HG03039 (cell line): ENCODE measurements at regions not wholly inside any gene's neighbourhood (a gene's known extent, or its start where the extent isn't known, plus 50 kb on each side); places are given as distances from the start of the nearest gene placed in this dataset.

Source experiments
- ATAC-seq: cut with Tn5 transposase; IDR thresholded peaks from one replicate; pipeline ENCODE4 v1.9.1; 2021; ENCODE audit warnings: mild to moderate bottlenecking, moderate library complexity; ENCODE audit not compliant: unreplicated experiment

DNA sequence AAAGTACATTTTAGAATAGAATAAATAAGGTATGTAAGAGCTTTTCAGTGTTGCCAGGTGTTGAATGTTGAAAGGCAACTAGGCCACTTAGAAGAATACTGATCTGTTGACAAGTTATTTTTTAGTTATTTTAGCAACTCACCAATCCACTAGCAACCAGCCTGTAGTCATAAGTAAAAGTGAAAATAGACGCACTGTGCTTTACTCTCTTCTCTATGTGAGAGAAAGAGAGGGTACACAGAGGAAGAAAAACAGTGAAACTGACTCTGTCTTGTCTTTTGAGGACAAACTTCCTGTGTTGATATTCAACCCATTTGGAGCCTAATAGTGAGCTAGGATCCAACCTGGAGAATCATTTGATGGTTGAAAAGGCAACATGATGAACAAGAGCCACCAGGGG, 327.1 kb upstream of the GOLIM4 start:
- no peak for ATAC-seq

DNA sequence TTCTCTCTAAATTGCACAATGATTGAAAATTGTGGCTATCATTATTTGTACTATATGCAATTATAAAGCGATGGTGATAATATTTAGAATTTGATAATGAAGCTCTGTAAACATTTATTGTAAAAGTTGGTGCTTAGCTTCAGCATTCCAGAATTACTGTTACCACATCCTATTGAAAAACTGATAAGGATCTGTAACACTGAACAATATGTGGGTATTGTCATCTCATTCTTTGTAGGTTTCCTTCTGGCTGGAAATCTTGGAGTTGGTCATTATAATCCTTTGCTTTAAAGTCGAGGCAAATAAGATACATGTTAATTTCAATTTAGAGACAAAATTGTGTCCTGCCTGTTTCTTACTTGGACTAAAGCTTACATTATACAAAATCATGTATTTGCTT, 323.4 kb upstream of the GOLIM4 start:
- no peak for ATAC-seq

DNA sequence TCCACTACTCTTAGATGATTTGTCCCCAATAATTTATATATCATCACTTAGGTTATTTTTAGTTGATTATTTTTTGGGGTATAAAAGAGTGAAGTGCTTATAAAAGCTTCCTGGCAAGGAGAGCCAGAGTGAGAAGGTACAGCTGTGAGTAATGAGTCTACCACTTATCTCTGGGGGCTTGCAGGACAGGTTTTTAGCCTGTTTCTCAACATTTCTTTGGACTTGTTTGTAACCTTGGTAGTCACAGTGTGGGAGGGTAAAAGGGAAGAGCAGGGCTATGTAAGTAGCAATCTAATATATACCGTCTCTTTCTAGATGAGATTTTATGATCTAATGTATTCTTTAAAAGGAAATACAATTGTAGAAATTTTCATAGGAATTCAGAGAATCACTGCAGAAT, 321.3 kb upstream of the GOLIM4 start:
- ATAC-seq, result no peak

DNA sequence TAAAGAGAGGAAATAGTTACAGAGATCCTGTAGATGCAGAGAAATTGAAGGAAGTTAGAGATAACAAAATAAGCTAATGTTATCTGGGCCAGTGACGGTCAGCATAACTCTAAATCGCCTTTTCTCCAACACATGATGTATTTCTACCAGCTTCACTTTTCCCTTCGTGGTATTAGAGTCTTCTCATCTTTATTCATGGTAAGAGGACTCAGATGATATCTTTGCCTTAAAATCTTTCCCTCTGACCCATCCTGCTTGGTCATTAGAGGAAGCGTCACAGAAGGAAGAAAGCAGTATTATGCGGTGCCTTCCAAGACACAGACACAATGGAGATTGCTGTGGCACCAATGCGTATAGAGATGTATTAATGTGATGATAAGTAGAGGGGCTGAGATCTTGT, 320.7 kb upstream of the GOLIM4 start:
- ATAC-seq, result no peak

GRCh38 chr3:168414149-168414548, 318.4 kb upstream of the GOLIM4 start:
- ATAC-seq, result no peak

DNA sequence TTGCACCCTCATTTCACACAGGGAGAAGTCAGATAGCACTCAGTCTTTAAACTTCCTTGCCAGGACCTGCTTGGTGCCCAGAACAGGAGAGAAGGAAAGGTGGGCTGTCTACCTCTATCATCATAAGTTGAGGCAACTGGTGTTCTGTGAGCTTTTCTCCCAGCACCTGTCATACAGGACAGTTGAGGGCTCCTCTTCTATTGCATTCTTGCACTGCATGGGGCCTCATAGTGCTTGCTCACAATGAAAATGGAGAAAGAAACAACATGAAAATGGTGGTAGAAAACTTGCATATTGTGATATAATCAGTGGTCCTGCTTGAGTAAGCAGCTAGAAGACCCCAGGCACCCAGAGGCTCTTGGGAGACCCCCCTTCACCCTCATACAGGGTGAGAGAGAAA, 311.7 kb upstream of the GOLIM4 start:
- ATAC-seq, result no peak

DNA sequence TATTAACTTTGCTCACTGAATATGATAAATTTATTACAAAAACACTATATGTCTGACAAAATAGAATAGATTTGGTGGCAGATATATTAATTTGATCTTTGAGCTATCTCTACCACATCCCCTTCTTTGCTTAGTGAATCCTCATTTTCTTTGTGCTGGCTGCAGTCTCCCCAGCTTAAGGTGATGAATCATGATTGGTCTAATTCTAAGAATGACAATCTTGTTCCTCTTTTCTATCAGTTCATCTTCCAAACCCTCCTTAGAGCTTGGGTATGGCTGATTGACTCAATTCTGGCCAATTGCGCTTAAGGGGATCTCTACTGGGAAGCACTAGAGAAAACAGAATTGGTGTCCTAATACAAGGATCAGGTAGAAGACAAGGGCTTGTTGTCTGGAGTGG, 309.6 kb upstream of the GOLIM4 start:
- ATAC-seq, result no peak

DNA sequence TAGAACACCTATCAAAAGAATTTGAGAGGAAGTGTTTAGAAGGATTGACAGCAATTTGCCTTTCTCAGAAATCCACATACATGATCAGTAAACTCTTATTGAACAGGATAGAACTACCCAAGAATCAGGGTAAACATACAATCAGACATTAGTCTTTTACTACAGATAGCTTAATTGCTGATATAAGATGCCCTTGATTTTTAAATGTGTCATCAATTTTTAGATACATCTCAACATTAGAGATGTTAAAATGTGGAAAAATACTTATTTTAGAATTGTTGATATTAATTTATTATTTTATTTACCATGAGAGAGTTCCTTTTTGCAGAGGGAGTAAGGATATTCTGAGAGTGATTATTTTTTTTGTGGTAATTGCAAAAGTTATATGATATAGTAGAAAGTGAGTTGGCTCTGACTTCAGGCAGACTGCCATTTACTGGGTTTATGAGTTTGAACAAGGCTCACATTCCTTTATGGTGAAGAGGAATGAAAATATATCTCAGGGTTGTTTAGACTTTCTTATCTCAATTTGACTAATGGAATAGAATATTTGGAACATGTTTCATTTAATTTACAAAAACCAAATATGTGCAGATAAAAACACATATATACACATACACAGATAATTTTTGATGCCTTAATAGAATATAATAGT, 302.8 kb upstream of the GOLIM4 start:
- no peak for ATAC-seq

GRCh38 chr3:168396861-168397260, 301.1 kb upstream of the GOLIM4 start:
- no peak for ATAC-seq

DNA sequence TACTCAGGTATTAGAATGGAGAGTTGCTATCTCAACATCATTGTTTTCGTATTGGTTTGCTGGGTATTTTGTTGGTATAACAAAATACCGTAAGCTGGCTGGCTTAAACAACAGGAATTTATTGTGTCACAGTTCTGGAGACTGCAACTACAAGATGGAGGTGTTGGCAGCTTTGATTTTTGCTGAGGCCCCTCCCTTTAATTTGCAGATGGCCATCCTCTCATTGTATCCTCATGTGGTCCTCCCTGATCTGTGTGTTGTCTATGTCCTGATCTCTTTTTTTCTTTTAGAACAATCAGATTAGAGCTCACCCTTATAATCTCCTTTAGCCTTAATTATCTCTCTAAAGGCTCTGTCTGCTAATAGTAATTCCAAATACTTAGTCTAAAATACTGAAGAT, 299.8 kb upstream of the GOLIM4 start:
- ATAC-seq, result no peak

GRCh38 chr3:168394439-168394838, 298.7 kb upstream of the GOLIM4 start:
- ATAC-seq, result no peak

DNA sequence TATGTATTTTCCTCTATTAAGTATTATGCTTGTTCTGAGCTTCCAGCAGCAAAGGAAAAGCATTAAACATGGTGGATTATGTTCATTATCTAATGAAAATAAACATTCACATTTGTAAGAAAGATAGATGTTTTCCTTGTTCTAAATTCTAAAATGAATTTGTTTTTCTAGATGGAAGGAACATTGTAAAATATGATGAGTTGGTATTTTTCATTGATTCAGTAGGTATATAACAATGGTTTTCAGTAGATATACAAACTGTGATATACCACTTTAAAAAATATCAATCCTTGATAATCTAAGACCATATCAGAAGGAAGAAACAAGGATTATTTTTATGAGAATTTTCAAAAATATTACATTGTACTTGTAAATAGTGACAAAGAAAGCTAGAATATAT, 290.6 kb upstream of the GOLIM4 start:
- no peak for ATAC-seq

- ATAC-seq, result no peak
These were observed 289.3 kb upstream of the GOLIM4 start for GRCh38 chr3:168384990-168385389.

DNA sequence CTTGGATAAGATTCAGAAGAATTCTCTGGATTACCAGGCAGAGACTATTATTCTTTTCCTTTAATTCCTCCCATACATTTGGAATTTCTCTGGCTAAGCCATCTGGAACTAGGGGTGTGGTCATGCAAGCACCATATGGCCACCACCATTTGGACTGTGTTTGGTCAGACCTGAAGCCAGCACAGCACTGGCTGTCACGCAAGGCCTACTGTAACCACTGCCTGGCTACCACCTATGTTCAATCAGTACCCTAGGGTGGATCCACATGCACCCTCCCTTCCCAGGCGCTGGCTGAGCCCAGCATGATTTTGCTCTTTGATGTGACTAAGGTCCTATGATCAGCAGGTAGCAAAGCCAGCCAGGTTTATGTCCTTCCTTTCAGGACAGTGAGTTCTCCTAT, 287.8 kb upstream of the GOLIM4 start:
- no peak for ATAC-seq

GRCh38 chr3:168371846-168372245, 276.1 kb upstream of the GOLIM4 start:
- ATAC-seq, result no peak

DNA sequence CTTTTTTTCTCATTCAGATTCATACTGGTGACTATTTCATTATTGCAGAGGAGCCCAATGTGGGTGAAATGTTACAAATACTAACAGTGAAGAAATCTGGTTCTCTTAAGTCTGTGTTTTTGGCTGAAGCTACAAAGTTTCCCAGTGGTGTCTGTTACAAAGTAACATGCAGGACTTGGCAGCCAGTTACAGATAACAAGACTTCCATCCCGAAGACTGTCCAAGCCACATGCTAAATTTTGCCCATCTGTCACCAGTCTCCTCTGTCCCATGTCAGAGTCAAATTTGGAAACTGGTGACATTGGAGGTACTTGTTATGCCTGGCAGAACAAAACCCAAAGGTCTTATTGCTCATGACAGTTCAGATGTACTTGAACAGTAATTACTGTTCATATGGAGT, 269.2 kb upstream of the GOLIM4 start:
- no peak for ATAC-seq

DNA sequence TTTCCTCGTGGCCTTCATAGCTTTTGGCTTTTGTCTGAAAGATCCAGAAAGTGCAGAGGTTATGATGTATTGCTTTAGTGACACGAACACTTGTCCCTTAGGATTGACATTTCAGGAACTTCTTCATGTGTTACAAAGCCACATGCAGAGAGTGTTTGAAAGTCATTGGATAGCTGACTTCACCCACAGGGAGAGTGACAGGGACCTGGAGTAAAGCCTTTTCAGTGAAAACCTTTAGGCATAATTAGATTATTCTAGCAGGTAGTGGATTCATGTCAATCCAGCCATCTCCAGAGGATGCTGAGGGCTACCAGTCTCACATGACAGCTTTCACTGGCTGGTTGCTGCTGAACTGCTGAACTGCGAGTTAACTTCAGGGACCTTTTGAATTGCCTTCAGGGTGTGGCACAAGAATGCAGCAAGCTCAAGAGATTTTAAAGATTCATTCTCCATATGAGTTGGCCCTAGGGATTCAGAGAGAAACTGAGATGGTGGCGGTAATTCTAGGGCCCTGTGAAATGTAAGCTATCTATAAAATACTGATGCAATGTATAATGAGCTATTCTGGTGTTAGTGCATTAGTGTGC, 267.0 kb upstream of the GOLIM4 start:
- ATAC-seq, result no peak

DNA sequence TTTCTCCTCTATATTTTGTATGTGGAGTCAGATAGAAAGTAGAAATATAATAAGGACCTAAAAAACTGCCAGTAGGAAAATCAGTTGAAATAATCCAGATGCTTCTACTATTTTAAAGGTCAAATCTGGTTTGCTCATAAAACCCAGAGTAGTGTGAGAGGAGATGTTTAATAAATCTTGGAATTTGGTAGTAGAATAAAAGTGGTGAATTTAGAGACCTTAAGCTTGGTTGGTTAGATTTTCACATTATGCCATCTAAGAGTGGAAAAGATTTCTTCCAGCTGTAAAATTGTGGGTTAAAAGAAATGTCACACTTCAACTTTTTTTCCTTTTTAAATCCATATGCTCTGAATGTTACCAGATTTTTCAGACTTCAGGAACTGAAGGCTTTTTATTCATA, 266.4 kb upstream of the GOLIM4 start:
- ATAC-seq, result no peak

- ATAC-seq, result no peak
These were observed 265.3 kb upstream of the GOLIM4 start for GRCh38 chr3:168360993-168361392.

- ATAC-seq, result no peak
These were observed 247.5 kb upstream of the GOLIM4 start for GRCh38 chr3:168342946-168343850.

DNA sequence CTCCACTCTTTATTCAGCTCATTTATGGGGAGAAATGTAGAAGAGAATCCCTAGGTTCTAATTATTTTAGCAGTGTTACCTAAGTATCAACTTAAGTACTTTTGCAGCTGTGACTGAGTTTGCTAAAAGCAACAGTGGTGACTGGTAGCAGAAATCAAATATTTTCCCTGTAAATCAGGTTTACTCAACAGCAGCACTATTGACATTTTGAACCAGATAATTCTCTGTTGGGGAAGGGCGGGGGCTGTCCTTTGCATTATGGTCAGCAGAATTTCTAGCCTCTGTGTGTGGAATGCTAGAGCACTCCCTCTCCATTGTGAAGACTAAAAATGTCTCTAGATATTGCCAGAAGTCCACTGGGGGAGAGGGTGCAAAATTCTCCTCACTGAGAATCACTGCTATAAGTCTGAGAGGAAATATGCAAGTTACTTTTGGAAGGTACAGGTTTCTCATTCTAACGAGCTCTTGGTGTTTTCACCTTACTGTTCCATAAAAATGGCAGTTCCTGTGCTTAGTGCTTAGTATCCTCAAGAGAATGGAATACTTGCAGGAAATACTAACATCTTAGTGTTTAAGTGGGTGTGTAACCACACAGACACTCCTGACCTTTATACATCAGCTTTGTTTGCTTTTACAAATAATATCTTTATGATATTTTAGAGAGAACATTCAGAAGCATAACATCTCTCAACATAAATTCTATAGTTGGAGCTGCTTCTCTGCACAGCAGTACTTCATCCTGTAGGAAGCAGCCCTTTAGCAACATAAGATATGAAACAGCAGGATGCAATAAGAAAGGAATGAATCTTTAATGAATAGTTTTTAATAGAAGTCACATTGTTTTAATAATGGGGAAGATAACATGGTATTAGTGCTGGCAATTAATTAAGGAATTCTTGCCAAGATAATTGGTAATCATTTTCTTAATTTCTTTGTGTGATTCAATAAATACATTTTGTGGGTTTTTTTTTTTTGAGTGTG, 246.5 kb upstream of the GOLIM4 start:
- no peak for ATAC-seq
